ENCODE measurements at regions not wholly inside any gene's neighbourhood (a gene's known extent, or its start where the extent isn't known, plus 50 kb on each side); places are given as distances from the start of the nearest gene placed in this dataset.
"Not testable (repeated sequence)": the region's sequence is repeated elsewhere in the genome, so short reads cannot be mapped to it uniquely, and the experiment has no call there.

- no peak for DNase-seq (ENCODE audit: low spot score)
Measured at GRCh38 chr6:12621754-12622153, 94.8 kb upstream of the PHACTR1 start.

GRCh38 chr6:12622566-12622965 lies 94.0 kb upstream of the PHACTR1 start:
- DNase-seq (ENCODE audit: low spot score), result no peak

- DNase-seq (ENCODE audit: low spot score), result no peak
Measured at GRCh38 chr6:12624142-12624837, 92.3 kb upstream of the PHACTR1 start.

- DNase-seq (ENCODE audit: low spot score), result no peak
Measured at GRCh38 chr6:12627053-12627452, 89.5 kb upstream of the PHACTR1 start.

GRCh38 chr6:12628327-12628726 lies 88.2 kb upstream of the PHACTR1 start:
- DNase-seq (ENCODE audit: low spot score), result no peak

GRCh38 chr6:12633746-12634145 lies 82.8 kb upstream of the PHACTR1 start:
- DNase-seq (ENCODE audit: low spot score), result not testable (repeated sequence)

GRCh38 chr6:12635375-12635774 lies 81.2 kb upstream of the PHACTR1 start:
- no peak for DNase-seq (ENCODE audit: low spot score)

- peak; percentile 17 for DNase-seq (ENCODE audit: low spot score)
Measured at GRCh38 chr6:12635813-12636212, 80.8 kb upstream of the PHACTR1 start.

- no peak for DNase-seq (ENCODE audit: low spot score)
Measured at GRCh38 chr6:12636336-12636735, 80.2 kb upstream of the PHACTR1 start.

GRCh38 chr6:12637960-12638641 lies 78.5 kb upstream of the PHACTR1 start:
- peak; percentile 68 for DNase-seq (ENCODE audit: low spot score)

- DNase-seq (ENCODE audit: low spot score), result no peak
Measured at GRCh38 chr6:12640438-12640837, 76.1 kb upstream of the PHACTR1 start.

GRCh38 chr6:12641785-12642184 lies 74.8 kb upstream of the PHACTR1 start:
- not testable (repeated sequence) for DNase-seq (ENCODE audit: low spot score)

- no peak for DNase-seq (ENCODE audit: low spot score)
Measured at GRCh38 chr6:12645941-12646340, 70.6 kb upstream of the PHACTR1 start.

- DNase-seq (ENCODE audit: low spot score), result no peak
Measured at GRCh38 chr6:12648171-12648570, 68.4 kb upstream of the PHACTR1 start.

- DNase-seq (ENCODE audit: low spot score), result no peak
Measured at GRCh38 chr6:12649325-12649724, 67.2 kb upstream of the PHACTR1 start.

- DNase-seq (ENCODE audit: low spot score), result no peak
Measured at GRCh38 chr6:12653486-12653885, 63.1 kb upstream of the PHACTR1 start.

- DNase-seq (ENCODE audit: low spot score), result no peak
Measured at GRCh38 chr6:12654107-12654506, 62.5 kb upstream of the PHACTR1 start.

GRCh38 chr6:12654514-12654913 lies 62.1 kb upstream of the PHACTR1 start:
- no peak for DNase-seq (ENCODE audit: low spot score)

GRCh38 chr6:12656906-12657305 lies 59.7 kb upstream of the PHACTR1 start:
- DNase-seq (ENCODE audit: low spot score), result no peak

- no peak for DNase-seq (ENCODE audit: low spot score)
Measured at GRCh38 chr6:12657884-12658283, 58.7 kb upstream of the PHACTR1 start.

GRCh38 chr6:12661432-12662089 lies 55.0 kb upstream of the PHACTR1 start:
- DNase-seq (ENCODE audit: low spot score), result no peak
